OCI-LY1 (cell line): ENCODE measurements at regions not wholly inside any gene's neighbourhood (a gene's known extent, or its start where the extent isn't known, plus 50 kb on each side); places are given as distances from the start of the nearest gene placed in this dataset.

Experiments used
- EZH2 ChIP-seq: fragments of 200-600 bp; sonication (generic), shearing (Covaris generic); IDR thresholded peaks from 2 replicates; pipeline ENCODE4 v1.8.0; 2017; ENCODE audit warnings: borderline replicate concordance, mixed run types, mild to moderate bottlenecking, antibody characterized with exemption, low read length, moderate library complexity, mixed read lengths
- TF ChIP-seq, protein P1 (sequence below): fragments of 200-600 bp; sonication (generic), shearing (Covaris generic); IDR thresholded peaks from 2 replicates; pipeline ENCODE4 v1.5.1; 2017; ENCODE audit warnings: mild to moderate bottlenecking, antibody characterized with exemption, low read length, moderate library complexity, mixed read lengths

DNA sequence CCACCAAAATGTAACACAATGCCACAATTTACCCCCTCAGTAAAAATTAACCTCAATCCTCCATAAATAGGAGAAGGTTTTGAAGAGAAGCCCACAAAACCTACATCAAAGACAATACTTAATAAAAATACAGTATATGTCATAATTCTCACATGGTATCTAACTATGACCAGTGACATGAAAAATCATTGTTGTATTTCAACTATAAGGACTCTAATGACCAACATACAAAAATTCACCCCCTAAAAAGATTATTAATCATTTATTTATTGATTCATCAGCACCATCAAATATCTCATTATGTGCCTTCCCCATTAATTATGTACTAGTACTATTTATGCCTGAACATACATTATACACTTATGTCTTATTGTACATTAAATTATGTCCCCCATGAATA is 77.1 kb upstream of the ZMAT1 start:
- TF ChIP-seq, protein P1, sequence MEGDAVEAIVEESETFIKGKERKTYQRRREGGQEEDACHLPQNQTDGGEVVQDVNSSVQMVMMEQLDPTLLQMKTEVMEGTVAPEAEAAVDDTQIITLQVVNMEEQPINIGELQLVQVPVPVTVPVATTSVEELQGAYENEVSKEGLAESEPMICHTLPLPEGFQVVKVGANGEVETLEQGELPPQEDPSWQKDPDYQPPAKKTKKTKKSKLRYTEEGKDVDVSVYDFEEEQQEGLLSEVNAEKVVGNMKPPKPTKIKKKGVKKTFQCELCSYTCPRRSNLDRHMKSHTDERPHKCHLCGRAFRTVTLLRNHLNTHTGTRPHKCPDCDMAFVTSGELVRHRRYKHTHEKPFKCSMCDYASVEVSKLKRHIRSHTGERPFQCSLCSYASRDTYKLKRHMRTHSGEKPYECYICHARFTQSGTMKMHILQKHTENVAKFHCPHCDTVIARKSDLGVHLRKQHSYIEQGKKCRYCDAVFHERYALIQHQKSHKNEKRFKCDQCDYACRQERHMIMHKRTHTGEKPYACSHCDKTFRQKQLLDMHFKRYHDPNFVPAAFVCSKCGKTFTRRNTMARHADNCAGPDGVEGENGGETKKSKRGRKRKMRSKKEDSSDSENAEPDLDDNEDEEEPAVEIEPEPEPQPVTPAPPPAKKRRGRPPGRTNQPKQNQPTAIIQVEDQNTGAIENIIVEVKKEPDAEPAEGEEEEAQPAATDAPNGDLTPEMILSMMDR: no peak
- TF ChIP-seq EZH2: no peak
